Loucy (cell line): ENCODE measurements at regions not wholly inside any gene's neighbourhood (a gene's known extent, or its start where the extent isn't known, plus 50 kb on each side); places are given as distances from the start of the nearest gene placed in this dataset.

Source experiments
- CTCF ChIP-seq: fragments of 200-600 bp; sonication (generic); conservative IDR thresholded peaks from 2 replicates; pipeline ENCODE4 v1.5.1; 2014; ENCODE audit warnings: mild to moderate bottlenecking, antibody characterized with exemption, low read length
- EZH2phosphoT487 ChIP-seq: fragments of 200-600 bp; IDR thresholded peaks from 2 replicates; pipeline ENCODE4 v1.6.1; 2018; ENCODE audit warnings: antibody characterized with exemption, mild to moderate bottlenecking, moderate library complexity, borderline replicate concordance

GRCh38 chr11:112611771-112612170 is 349.4 kb upstream of the NCAM1 start:
- TF ChIP-seq CTCF (no peak), EZH2phosphoT487 (no peak)
